ENCODE measurements at regions not wholly inside any gene's neighbourhood (a gene's known extent, or its start where the extent isn't known, plus 50 kb on each side); places are given as distances from the start of the nearest gene placed in this dataset.

DNA sequence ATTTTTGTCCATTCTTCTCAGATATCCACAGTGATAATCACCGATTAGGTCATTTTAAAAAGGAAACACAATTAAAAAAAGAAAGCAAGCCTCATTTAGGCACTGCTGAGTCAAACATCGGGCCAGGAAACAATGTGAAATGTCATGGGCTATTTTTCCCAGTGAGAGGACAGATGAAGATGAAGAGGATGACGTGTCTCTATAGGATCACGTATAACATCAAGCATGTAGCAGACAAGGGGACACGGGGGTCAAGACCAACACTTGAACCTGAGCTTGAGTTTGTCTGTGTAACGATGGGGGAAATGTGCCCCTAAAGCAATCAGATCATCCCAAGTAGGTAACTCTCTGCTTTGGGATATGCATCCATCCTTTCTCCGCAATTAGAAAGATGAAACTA, 553.2 kb downstream of the CD83 start:
- H3K4me1 ChIP-seq (replicated peaks in 1 of 2): no peaks in the 10 kb centered on the region
- no peak for ATAC-seq (replicated peaks in 6 of 8)
- H3K27ac ChIP-seq: no peak overlapping the region
- 80 to 100% (median 89%) methylated on average over 2 to 6 of the region's 7 CpGs; no CpG with 5 or more reads in 1 of the 10 experiments for WGBS, 10 experiments
- H3K4me3 ChIP-seq: no peak overlapping the region
- in situ Hi-C loops (cut with MboI; ENCODE audit: low pct_unique_long_range_greater_than_20kb in 2 of 9, low sequenced_read_pairs in 9 of 9, unreplicated experiment in 9 of 9): no loop called here

DNA sequence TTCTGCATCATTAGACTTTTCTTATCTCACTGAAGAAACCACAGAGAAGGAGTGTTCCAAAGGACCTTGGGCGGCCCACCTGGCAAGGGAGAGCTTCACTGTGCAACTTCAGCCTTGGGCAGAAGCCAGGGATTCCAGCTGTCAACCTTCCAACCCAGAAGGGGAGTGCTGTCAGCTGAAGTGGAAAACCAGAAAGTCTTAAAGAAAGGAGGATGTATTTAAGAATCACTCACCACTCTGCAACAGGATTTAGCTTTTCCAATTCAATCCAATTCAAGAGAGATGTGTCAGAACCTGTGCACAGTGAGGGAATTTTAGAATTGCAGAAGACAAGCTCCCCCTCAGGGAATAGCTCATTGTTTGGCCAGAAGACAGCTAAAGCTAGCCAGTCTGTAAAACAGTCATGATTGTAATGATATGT, 553.7 kb downstream of the CD83 start:
- WGBS, 10 experiments: 50 to 100% (median 86%) methylated on average over 1 of the region's 1 CpG; no CpG with 5 or more reads in 7 of the 10 experiments
- H3K4me1 ChIP-seq (replicated peaks in 1 of 2): no peaks in the 10 kb centered on the region

DNA sequence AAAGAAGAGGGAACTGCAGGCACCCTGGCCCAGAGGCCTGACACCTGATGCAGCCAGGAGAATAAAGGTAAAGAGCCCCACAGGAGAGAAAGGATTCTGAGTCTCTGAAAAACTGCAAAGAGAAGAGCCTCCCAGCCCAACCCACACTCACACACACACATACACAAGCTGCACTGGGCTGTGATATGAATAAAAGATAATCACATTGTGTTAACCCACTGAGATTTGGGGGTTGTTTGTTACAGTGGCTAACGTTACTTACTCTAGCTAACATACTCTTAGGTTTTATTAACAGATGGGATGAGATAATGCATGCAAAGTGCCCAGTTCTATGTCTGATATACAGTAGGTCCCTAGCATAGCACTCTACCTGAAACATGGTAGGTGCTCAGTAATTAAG, 554.4 kb downstream of the CD83 start:
- no peak overlapping the region for H3K4me3 ChIP-seq
- H3K4me1 ChIP-seq (replicated peaks in 1 of 2): no peaks in the 10 kb centered on the region
- no peak for ATAC-seq (replicated peaks in 6 of 8)
- in situ Hi-C loops (cut with MboI; ENCODE audit: low pct_unique_long_range_greater_than_20kb in 2 of 9, low sequenced_read_pairs in 9 of 9, unreplicated experiment in 9 of 9): no loop called here
- H3K27ac ChIP-seq: no peak overlapping the region
- WGBS, 10 experiments: 20 to 100% (median 82%) methylated on average over 1 of the region's 1 CpG; no CpG with 5 or more reads in 5 of the 10 experiments

More for the DNA sequence above, 553.7 kb downstream of the CD83 start:
- Histone ChIP-seq H3K4me3 (no peak overlapping the region), H3K27ac (no peak overlapping the region)
- in situ Hi-C loops (cut with MboI; ENCODE audit: low pct_unique_long_range_greater_than_20kb in 2 of 9, low sequenced_read_pairs in 9 of 9, unreplicated experiment in 9 of 9): no loop called here
- peak in 2 of 8 experiments; percentile 57 to 58 for ATAC-seq (replicated peaks in 6 of 8)

DNA sequence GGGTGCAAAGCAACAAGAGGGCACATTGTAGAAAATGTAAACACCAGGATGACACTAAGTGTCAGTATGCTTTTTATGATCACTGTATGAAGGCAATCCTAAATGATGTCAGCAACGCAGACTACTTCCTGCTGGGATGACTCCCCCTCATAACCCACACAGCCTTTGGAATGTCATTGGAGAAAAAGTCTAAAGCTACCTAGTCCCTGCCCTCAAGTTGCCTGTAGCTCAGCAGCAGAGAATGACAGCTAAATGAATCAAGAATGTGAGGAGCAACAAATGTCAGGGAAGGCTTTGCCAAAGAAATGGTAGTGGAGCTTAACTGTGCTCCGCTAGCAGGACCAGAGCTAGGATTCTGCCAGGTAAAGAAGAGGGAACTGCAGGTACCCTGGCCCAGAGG, 555.6 kb downstream of the CD83 start:
- Histone ChIP-seq H3K27ac (no peak overlapping the region), H3K4me3 (no peak overlapping the region), H3K4me1 (replicated peaks in 1 of 2) (no peaks in the 10 kb centered on the region)
- in situ Hi-C loops (cut with MboI; ENCODE audit: low pct_unique_long_range_greater_than_20kb in 2 of 9, low sequenced_read_pairs in 9 of 9, unreplicated experiment in 9 of 9): no loop called here
- WGBS, 10 experiments: 67 to 100% (median 75%) methylated on average over 1 to 2 of the region's 2 CpGs; no CpG with 5 or more reads in 6 of the 10 experiments
- no peak for ATAC-seq (replicated peaks in 6 of 8)

DNA sequence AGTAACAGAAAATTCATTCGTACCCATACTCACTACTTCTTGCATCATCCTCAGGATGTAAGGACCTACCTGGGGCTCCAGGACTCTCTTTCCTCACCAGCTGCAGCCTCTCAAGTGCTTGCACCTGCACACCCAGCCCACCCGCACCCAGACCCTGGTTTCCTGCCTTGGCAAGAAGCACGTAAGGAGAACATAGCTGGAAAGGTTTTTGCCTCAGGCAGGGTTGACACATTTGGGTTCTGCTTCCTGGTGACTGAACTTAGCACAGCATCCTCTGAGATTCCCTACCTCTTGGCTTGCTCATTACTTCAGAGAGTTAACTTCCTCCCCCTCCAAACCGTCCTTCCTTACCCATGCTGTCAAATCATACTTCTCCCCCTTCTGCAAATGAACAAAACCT, 556.9 kb downstream of the CD83 start:
- Histone ChIP-seq H3K4me1 (replicated peaks in 1 of 2) (no peaks in the 10 kb centered on the region), H3K4me3 (no peak overlapping the region), H3K27ac (no peak overlapping the region)
- WGBS, 10 experiments: 60 to 100% (median 80%) methylated on average over 1 to 3 of the region's 4 CpGs; no CpG with 5 or more reads in 3 of the 10 experiments
- in situ Hi-C loops (cut with MboI; ENCODE audit: low pct_unique_long_range_greater_than_20kb in 2 of 9, low sequenced_read_pairs in 9 of 9, unreplicated experiment in 9 of 9): no loop called here
- no peak for ATAC-seq (replicated peaks in 6 of 8)

DNA sequence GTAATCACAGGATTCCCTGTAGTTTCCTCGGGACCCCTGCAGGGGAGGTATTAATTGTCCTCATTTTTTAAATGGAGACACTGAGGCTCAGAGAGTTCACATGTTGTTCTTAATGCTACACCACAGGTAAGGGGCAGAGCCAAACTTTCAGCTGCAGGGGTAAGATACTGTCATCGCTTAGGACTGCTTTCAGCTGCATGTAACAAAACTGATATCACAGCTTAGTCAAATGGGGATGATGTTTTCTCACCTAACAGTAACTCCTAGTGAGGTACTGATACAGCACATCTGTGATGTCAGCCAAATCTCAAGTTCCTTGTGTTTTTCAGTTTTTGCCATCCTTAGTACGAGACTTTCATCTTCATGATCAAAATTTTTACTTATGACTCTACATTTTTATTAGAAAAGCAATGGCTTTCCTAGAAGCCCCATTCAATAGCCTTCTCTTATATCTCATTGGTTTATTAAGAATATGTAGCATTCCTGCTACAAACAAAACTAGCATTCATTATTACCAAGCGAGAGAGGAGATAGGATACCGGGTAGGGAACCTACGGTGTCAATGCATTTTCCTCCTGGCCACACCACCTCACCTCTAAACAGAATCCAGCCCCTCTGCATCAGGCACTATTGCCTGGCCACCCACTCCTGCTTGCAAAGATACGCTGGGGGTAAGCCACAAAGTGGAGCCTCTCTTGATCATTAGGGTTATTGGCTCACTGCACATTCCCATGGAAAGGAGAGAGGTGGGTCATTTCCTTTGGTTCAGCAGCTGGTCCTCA, 557.5 kb downstream of the CD83 start:
- Histone ChIP-seq H3K4me3 (no peak overlapping the region), H3K27ac (no peak overlapping the region), H3K4me1 (replicated peaks in 1 of 2) (no peaks in the 10 kb centered on the region)
- 83 to 100% (median 94%) methylated on average over 1 to 7 of the region's 7 CpGs for WGBS, 10 experiments
- in situ Hi-C loops (cut with MboI; ENCODE audit: low pct_unique_long_range_greater_than_20kb in 2 of 9, low sequenced_read_pairs in 9 of 9, unreplicated experiment in 9 of 9): no loop called here
- ATAC-seq (replicated peaks in 6 of 8): no peak

DNA sequence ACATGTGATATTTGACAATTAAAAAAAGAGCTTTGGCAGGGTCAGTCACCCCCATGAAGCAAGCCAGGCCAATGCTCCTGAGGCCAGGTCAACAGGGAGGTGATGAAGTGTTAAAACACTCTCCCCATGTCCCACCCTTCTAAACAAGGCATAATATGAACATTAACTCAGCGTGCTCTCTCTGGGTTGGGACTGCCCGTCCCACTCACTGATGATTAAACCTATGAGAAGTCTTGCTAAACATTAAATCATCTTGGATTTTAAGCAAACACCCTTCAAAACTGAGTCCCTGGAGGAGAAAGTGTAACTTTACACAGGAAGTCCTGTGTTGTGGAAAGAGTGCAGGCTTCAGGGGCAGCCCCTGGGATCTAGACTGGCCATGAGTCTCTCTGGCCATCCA, 558.5 kb downstream of the CD83 start:
- Histone ChIP-seq H3K4me3 (no peak overlapping the region), H3K4me1 (replicated peaks in 1 of 2) (no peaks in the 10 kb centered on the region), H3K27ac (no peak overlapping the region)
- WGBS, 10 experiments: 0 to 100% (median 100%) methylated on average over 1 to 2 of the region's 2 CpGs; no CpG with 5 or more reads in 5 of the 10 experiments
- in situ Hi-C loops (cut with MboI; ENCODE audit: low pct_unique_long_range_greater_than_20kb in 2 of 9, low sequenced_read_pairs in 9 of 9, unreplicated experiment in 9 of 9): no loop called here
- peak in 2 of 8 experiments; percentile 69 to 77 for ATAC-seq (replicated peaks in 6 of 8)

DNA sequence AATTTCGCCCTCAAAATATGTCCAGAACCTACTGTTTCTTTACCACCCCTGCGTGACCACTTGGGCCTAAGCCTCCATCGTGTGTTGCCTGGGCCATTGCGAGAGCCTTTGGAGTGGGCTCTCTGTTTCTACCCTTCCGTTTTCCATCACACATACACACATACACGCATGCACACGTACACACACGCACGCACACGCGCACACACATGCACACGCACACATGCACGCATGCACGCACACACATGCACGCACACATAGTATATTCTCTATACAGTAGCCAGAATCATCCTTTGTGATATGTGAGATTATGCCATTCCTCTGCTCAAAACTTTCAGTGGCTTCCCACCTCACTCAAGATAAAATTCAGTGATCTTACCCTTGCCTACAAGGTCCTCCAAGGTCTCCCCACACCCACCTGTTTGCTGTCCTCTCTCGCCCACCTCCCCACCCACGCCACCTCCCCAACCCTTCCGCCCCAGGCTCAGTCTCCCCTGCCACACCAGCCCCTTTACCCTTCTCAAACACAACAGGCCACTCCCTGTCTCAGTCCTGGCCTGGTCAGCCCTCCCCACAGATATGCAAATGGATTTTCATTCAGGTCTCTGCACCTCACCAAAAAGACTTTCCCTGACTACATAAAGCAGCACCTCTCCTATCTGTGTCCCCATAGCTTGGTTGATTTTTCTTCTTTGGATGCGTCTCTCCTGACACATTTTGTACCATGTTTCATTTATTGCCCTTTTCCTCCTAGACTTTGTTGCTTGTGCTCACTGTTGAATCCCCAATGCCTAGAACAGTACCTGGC, 559.6 kb downstream of the CD83 start:
- no peak overlapping the region for H3K27ac ChIP-seq
- no peaks in the 10 kb centered on the region for H3K4me1 ChIP-seq (replicated peaks in 1 of 2)
- no peak for ATAC-seq (replicated peaks in 6 of 8)
- 29 to 100% (median 96%) methylated on average over 1 to 14 of the region's 19 CpGs; no CpG with 5 or more reads in 1 of the 10 experiments for WGBS, 10 experiments
- no peak overlapping the region for H3K4me3 ChIP-seq
- in situ Hi-C loops (cut with MboI; ENCODE audit: low pct_unique_long_range_greater_than_20kb in 2 of 9, low sequenced_read_pairs in 9 of 9, unreplicated experiment in 9 of 9): no loop called here

DNA sequence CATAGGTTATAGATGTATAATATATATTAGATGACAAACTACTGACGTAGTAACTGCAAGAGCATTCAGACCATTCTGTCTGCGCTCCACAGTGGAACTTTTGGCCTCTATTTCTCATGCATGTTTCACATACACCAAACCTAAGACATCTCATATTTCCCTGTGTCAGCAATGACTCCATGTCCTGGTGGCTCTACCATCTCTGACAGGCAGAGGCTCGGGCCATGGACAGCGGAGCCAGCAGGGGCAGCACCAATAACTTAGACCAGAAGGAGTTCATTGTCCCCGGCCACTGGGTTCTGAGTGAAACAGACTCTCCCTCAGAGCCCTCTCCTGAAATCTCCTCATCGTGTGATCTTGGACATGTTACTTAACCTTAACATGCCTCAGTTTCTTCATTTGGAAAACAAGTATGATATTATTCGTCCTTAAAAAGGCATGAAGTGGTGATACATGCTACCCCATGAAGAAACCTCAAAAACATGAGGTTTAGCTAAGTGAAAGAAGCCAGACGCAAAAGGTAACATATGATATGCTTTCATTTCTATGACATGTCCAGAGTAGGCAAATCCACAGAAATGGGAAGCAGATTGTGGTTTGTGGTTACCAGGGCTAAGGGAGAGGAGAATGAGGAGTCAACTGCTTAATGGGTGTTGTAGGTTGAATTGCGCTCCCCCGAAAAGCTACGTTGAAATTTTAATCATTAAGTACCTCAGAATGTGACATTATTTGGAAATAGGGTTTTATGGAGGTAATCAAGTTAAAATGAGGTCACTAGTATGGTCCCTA, 564.0 kb upstream of the JARID2 start:
- Histone ChIP-seq H3K4me3 (no peak overlapping the region), H3K4me1 (replicated peaks in 1 of 2) (no peaks in the 10 kb centered on the region), H3K27ac (no peak overlapping the region)
- WGBS, 10 experiments: 72 to 100% (median 95%) methylated on average over 1 to 9 of the region's 11 CpGs
- no peak for ATAC-seq (replicated peaks in 6 of 8)
- in situ Hi-C loops (cut with MboI; ENCODE audit: low pct_unique_long_range_greater_than_20kb in 2 of 9, low sequenced_read_pairs in 9 of 9, unreplicated experiment in 9 of 9): no loop called here

DNA sequence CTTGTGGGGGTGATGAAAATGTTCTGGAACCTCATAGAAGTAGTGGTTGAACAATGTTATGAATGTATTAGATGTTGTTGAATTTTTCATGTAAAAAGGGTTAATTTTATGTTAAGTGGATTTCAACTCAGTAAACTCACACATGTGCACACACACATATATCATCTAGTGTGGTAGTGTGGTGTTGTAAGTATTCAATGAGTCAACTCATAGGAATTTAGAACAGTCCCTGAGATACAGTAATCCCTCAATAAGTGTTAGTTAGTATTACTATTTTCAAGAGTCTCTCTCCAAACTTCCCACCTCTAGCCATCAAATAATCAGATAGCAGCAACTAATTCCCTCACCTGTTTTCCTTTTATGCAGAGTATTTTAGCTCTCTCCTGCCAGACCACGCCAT, 563.1 kb upstream of the JARID2 start:
- no peak overlapping the region for H3K4me3 ChIP-seq
- H3K27ac ChIP-seq: no peak overlapping the region
- no peaks in the 10 kb centered on the region for H3K4me1 ChIP-seq (replicated peaks in 1 of 2)
- ATAC-seq (replicated peaks in 6 of 8): peak in 2 of 8 experiments; percentile 29 to 47
- 100% methylated on average over 1 of the region's 1 CpG; no CpG with 5 or more reads in 8 of the 10 experiments for WGBS, 10 experiments
- in situ Hi-C loops (cut with MboI; ENCODE audit: low pct_unique_long_range_greater_than_20kb in 2 of 9, low sequenced_read_pairs in 9 of 9, unreplicated experiment in 9 of 9): no loop called here

DNA sequence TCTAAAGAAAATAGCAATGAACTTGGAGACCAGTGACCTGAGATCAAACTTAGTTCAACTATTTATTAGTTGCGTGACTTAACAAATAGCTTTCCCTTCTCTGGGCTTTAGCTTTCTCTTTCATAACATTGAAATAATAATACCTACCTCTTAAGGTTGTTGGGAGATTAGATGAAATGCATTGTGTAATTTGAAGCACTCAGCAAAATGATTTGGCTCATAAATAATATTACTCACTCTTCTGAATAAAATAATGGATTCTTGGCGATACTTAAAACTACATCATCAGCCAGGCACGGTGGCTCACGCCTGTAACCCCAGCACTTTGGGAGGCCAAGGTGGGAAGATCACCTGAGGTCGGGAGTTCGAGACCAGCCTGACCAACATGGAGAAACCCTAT, 556.2 kb upstream of the JARID2 start:
- ATAC-seq (replicated peaks in 6 of 8): no peak
- 68 to 100% (median 93%) methylated on average over 1 to 6 of the region's 6 CpGs; no CpG with 5 or more reads in 3 of the 10 experiments for WGBS, 10 experiments
- Histone ChIP-seq H3K4me1 (replicated peaks in 1 of 2) (no peaks in the 10 kb centered on the region), H3K4me3 (no peak overlapping the region), H3K27ac (no peak overlapping the region)
- in situ Hi-C loops (cut with MboI; ENCODE audit: low pct_unique_long_range_greater_than_20kb in 2 of 9, low sequenced_read_pairs in 9 of 9, unreplicated experiment in 9 of 9): no loop called here

DNA sequence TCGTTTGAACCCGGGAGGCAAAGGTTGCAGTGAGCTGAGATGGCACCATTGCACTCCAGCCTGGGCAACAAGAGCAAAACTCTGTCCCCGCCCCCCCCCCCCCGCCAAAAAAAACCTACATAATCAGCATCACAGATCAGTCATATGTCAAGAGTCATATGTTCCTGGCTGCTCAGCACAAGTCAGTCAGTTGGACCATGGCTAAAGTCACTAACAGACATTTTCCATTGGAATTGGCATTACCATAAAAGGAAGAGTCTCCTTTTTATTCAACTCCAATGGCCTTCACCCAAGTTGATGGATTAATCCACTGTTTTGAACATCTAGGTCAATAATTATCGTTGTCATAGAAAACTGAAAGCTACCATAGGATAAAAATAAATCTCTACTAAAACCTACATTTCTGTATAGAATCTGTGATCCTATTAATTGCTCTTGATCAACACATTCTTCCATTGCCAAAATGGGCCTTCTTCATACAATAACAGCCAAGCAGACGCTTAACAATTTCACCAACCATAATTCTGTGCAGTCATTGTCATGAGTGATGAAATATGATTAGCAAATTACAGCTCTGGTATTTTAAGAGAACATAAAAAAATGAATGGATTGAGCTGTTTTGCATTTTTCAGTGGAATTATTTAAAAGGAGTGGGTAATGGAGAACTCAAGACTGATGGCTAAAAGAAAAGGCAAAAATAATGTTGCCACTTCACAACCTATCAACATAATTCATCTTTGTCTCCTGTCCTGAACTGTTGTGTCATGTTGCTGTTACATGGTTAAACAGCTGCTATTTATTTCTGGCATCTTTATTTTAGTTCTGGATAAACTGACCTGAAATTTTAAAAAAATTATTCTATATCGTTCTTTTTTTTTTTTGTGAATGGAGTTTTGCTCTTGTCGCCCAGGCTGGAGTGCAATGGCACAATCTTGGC, 555.5 kb upstream of the JARID2 start:
- H3K4me1 ChIP-seq (replicated peaks in 1 of 2): no peaks in the 10 kb centered on the region
- 53 to 96% (median 81%) methylated on average over 2 to 6 of the region's 8 CpGs for WGBS, 10 experiments
- in situ Hi-C loops (cut with MboI; ENCODE audit: low pct_unique_long_range_greater_than_20kb in 2 of 9, low sequenced_read_pairs in 9 of 9, unreplicated experiment in 9 of 9): no loop called here

More for the DNA sequence above, 555.5 kb upstream of the JARID2 start:
- Histone ChIP-seq H3K4me3 (no peak overlapping the region), H3K27ac (no peak overlapping the region)
- peak in 2 of 8 experiments; percentile 23 to 24 for ATAC-seq (replicated peaks in 6 of 8)

Data from motor neuron (in vitro differentiated cells).